Hepatocyte (in vitro differentiated cells): ENCODE measurements at regions not wholly inside any gene's neighbourhood (a gene's known extent, or its start where the extent isn't known, plus 50 kb on each side); places are given as distances from the start of the nearest gene placed in this dataset.
"Not testable (repeated sequence)": the region's sequence is repeated elsewhere in the genome, so short reads cannot be mapped to it uniquely, and the experiment has no call there.

Experiments used
- DNase-seq: peaks from one replicate; pipeline ENCODE4 v3.0.0-alpha.2; 2016; ENCODE audit warnings: low spot score
- H2AFZ ChIP-seq: fragments of 200-600 bp; sonication (generic); 2 replicates; pipeline ENCODE4 v1.6.0; 2016; ENCODE audit warnings: antibody characterized with exemption, mild to moderate bottlenecking
- H3K27ac ChIP-seq: fragments of 200-600 bp; sonication (generic); 2 replicates; pipeline ENCODE4 v1.5.1; 2016; ENCODE audit warnings: mild to moderate bottlenecking
- H3K27me3 ChIP-seq: fragments of 200-600 bp; sonication (generic); 2 replicates; pipeline ENCODE4 v1.6.1; 2016
- H3K36me3 ChIP-seq: fragments of 200-600 bp; sonication (generic); replicated peaks from 2 replicates; pipeline ENCODE4 v1.5.1; 2016; ENCODE audit warnings: low read depth; ENCODE audit not compliant: insufficient read depth
- H3K4me1 ChIP-seq: fragments of 200-600 bp; sonication (generic); 2 replicates; pipeline ENCODE4 v1.5.1; 2016; ENCODE audit warnings: mild to moderate bottlenecking, moderate library complexity; ENCODE audit not compliant: insufficient read depth
- H3K4me2 ChIP-seq: fragments of 200-600 bp; sonication (generic); 2 replicates; pipeline ENCODE4 v1.6.0; 2016
- H3K4me3 ChIP-seq: fragments of 200-600 bp; sonication (generic); 2 replicates; pipeline ENCODE4 v1.5.1; 2016; ENCODE audit warnings: mild to moderate bottlenecking
- H3K79me2 ChIP-seq: fragments of 200-600 bp; sonication (generic); 2 replicates; pipeline ENCODE4 v1.6.0; 2017; ENCODE audit warnings: mild to moderate bottlenecking
- H3K9me2 ChIP-seq: fragments of 200-600 bp; sonication (generic); replicated peaks from 2 replicates; pipeline ENCODE4 v1.6.0; 2017; ENCODE audit warnings: mild to moderate bottlenecking; ENCODE audit not compliant: insufficient read depth
- H3K9me3 ChIP-seq: fragments of 200-600 bp; sonication (generic); 2 replicates; pipeline ENCODE4 v1.5.1; 2016; ENCODE audit warnings: low read depth, mild to moderate bottlenecking
- H4K20me1 ChIP-seq: fragments of 200-600 bp; sonication (generic); 2 replicates; pipeline ENCODE4 v1.6.0; 2016; ENCODE audit warnings: mild to moderate bottlenecking; ENCODE audit not compliant: insufficient read depth, poor library complexity, severe bottlenecking
- EZH2 ChIP-seq: fragments of 200-600 bp; sonication (generic); IDR thresholded peaks from 2 replicates; pipeline ENCODE4 v1.6.1; 2016; ENCODE audit warnings: antibody characterized with exemption, mild to moderate bottlenecking, borderline replicate concordance
- EZH2phosphoT487 ChIP-seq: fragments of 200-600 bp; sonication (generic); IDR thresholded peaks from one replicate; pipeline ENCODE4 v1.6.1; 2018; ENCODE audit warnings: antibody characterized with exemption, mild to moderate bottlenecking, low read depth, moderate library complexity; ENCODE audit not compliant: unreplicated experiment, severe bottlenecking
- WGBS: methylation state at CpG from one replicate; pipeline ENCODE4 v1.1.6; 2016; ENCODE audit warnings: low lambda C conversion rate; ENCODE audit errors: missing lambda C conversion rate; 5-methylcytosine and 5-hydroxymethylcytosine counted together
- TF ChIP-seq, protein P1 (sequence below): fragments of 200-600 bp; sonication (generic); IDR thresholded peaks from 2 replicates; pipeline ENCODE4 v1.5.1; 2016; ENCODE audit warnings: antibody characterized with exemption, mild to moderate bottlenecking; ENCODE audit not compliant: poor library complexity

GRCh38 chr12:86948851-86949250 lies 692.7 kb upstream of the MGAT4C start:
- no peaks in the 10 kb centered on the region for H3K9me2 ChIP-seq
- H3K4me1 ChIP-seq: no peaks in the 10 kb centered on the region
- 97% methylated on average over 1 of the region's 1 CpG for WGBS
- no peaks in the 10 kb centered on the region for H3K79me2 ChIP-seq
- H3K4me3 ChIP-seq: no peak overlapping the region
- H3K27me3 ChIP-seq: no peaks in the 10 kb centered on the region
- no peak overlapping the region for H2AFZ ChIP-seq
- H3K27ac ChIP-seq: no peak overlapping the region
- no peaks in the 10 kb centered on the region for H4K20me1 ChIP-seq
- no peak for DNase-seq
- TF ChIP-seq, protein P1, sequence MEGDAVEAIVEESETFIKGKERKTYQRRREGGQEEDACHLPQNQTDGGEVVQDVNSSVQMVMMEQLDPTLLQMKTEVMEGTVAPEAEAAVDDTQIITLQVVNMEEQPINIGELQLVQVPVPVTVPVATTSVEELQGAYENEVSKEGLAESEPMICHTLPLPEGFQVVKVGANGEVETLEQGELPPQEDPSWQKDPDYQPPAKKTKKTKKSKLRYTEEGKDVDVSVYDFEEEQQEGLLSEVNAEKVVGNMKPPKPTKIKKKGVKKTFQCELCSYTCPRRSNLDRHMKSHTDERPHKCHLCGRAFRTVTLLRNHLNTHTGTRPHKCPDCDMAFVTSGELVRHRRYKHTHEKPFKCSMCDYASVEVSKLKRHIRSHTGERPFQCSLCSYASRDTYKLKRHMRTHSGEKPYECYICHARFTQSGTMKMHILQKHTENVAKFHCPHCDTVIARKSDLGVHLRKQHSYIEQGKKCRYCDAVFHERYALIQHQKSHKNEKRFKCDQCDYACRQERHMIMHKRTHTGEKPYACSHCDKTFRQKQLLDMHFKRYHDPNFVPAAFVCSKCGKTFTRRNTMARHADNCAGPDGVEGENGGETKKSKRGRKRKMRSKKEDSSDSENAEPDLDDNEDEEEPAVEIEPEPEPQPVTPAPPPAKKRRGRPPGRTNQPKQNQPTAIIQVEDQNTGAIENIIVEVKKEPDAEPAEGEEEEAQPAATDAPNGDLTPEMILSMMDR: no peak
- TF ChIP-seq EZH2 (no peak), EZH2phosphoT487 (no peak)
- H3K4me2 ChIP-seq: no peak overlapping the region
- no peaks in the 10 kb centered on the region for H3K9me3 ChIP-seq
- no peaks in the 10 kb centered on the region for H3K36me3 ChIP-seq

GRCh38 chr12:86945685-86946196 lies 689.5 kb upstream of the MGAT4C start:
- Histone ChIP-seq H3K79me2 (no peaks in the 10 kb centered on the region), H3K4me2 (no peak overlapping the region), H3K9me3 (no peaks in the 10 kb centered on the region), H4K20me1 (no peaks in the 10 kb centered on the region), H2AFZ (no peak overlapping the region), H3K27me3 (no peaks in the 10 kb centered on the region), H3K4me1 (no peaks in the 10 kb centered on the region), H3K36me3 (no peaks in the 10 kb centered on the region), H3K27ac (no peak overlapping the region), H3K9me2 (no peaks in the 10 kb centered on the region), H3K4me3 (no peak overlapping the region)
- no peak for DNase-seq
- no peak for TF ChIP-seq EZH2
- TF ChIP-seq, protein P1: no peak
- no peak for TF ChIP-seq EZH2phosphoT487
- 64% methylated on average over 1 of the region's 1 CpG for WGBS

GRCh38 chr12:86944197-86944819 lies 688.1 kb upstream of the MGAT4C start:
- not testable (repeated sequence) for H3K4me1 ChIP-seq, H3K27me3 ChIP-seq, H3K9me2 ChIP-seq, H3K36me3 ChIP-seq, H3K4me2 ChIP-seq, H3K9me3 ChIP-seq, H4K20me1 ChIP-seq, H3K27ac ChIP-seq, H3K4me3 ChIP-seq, H2AFZ ChIP-seq, DNase-seq, H3K79me2 ChIP-seq
- WGBS: 87% methylated on average over 3 of the region's 3 CpGs

- Histone ChIP-seq H3K4me3 (no peak overlapping the region), H3K27ac (no peak overlapping the region), H4K20me1 (no peaks in the 10 kb centered on the region), H3K9me3 (no peaks in the 10 kb centered on the region), H3K9me2 (no peaks in the 10 kb centered on the region), H3K27me3 (no peaks in the 10 kb centered on the region), H3K4me1 (no peaks in the 10 kb centered on the region), H2AFZ (no peak overlapping the region), H3K36me3 (no peaks in the 10 kb centered on the region), H3K4me2 (no peak overlapping the region), H3K79me2 (no peaks in the 10 kb centered on the region)
- TF ChIP-seq, protein P1: no peak
- DNase-seq: no peak
Measured at GRCh38 chr12:86931714-86932113, 675.5 kb upstream of the MGAT4C start.
